Activated CD8-positive, alpha-beta memory T cell treated with anti-CD3 and anti-CD28 coated beads, Interleukin-2, amount 10 ng/mL, durations not matched to agents 7 days and 5 days (primary cell): ENCODE measurements at regions not wholly inside any gene's neighbourhood (a gene's known extent, or its start where the extent isn't known, plus 50 kb on each side); places are given as distances from the start of the nearest gene placed in this dataset.

ENCODE experiments used
- ATAC-seq: fragments of 150-1000 bp; cut with Tn5 transposase; one replicate; pipeline ENCODE4 v1.10.0; 2021; ENCODE audit warnings: moderate library complexity
- CTCF ChIA-PET: fragments of 350-600 bp; sonication (Branson Sonifier 250); formaldehyde crosslinking; loops from one replicate; lab custom pipeline; 2021; ENCODE audit warnings: antibody characterized with exemption; lab: Charles Lee
- DNase-seq: peaks from one replicate; pipeline ENCODE4 v3.0.0-alpha.2; 2020
- H3K27ac Mint-ChIP-seq: one replicate; pipeline ENCODE4 v1.8.0; 2021; ENCODE audit warnings: mild to moderate bottlenecking, mixed read lengths
- H3K27me3 Mint-ChIP-seq: one replicate; pipeline ENCODE4 v1.8.0; 2021; ENCODE audit warnings: mixed read lengths
- H3K36me3 Mint-ChIP-seq: one replicate; pipeline ENCODE4 v1.8.0; 2021; ENCODE audit warnings: mild to moderate bottlenecking, mixed read lengths
- H3K4me1 Mint-ChIP-seq: one replicate; pipeline ENCODE4 v1.8.0; 2021; ENCODE audit warnings: mixed read lengths
- H3K4me3 Mint-ChIP-seq: one replicate; pipeline ENCODE4 v1.8.0; 2021; ENCODE audit warnings: mild to moderate bottlenecking, moderate library complexity, mixed read lengths
- H3K9me3 Mint-ChIP-seq: one replicate; pipeline ENCODE4 v1.8.0; 2022; ENCODE audit warnings: low read depth, mixed read lengths

GRCh38 chrX:118167361-118167760 lies 50.8 kb upstream of the KLHL13 start:
- Mint-ChIP-seq H3K27ac (no peak overlapping the region), H3K4me1 (no peaks in the 10 kb centered on the region), H3K27me3 (no peaks in the 10 kb centered on the region), H3K36me3 (no peaks in the 10 kb centered on the region), H3K4me3 (no peak overlapping the region), H3K9me3 (no peaks in the 10 kb centered on the region)
- DNase-seq (no peak), ATAC-seq (no peak)
- CTCF ChIA-PET = no interaction called here

- CTCF ChIA-PET = no interaction called here
Measured at GRCh38 chrX:118171356-118171755, 54.7 kb upstream of the KLHL13 start.

GRCh38 chrX:118174516-118175098 lies 58.0 kb upstream of the KLHL13 start:
- no peaks in the 10 kb centered on the region for H3K27me3 Mint-ChIP-seq
- H3K4me3 Mint-ChIP-seq = no peak overlapping the region
- no peak overlapping the region for H3K27ac Mint-ChIP-seq
- CTCF ChIA-PET = no interaction called here
- H3K36me3 Mint-ChIP-seq = no peaks in the 10 kb centered on the region
- ATAC-seq = no peak
- no peaks in the 10 kb centered on the region for H3K9me3 Mint-ChIP-seq
- DNase-seq = no peak
- H3K4me1 Mint-ChIP-seq = no peaks in the 10 kb centered on the region

More at GRCh38 chrX:118171356-118171755, 54.7 kb upstream of the KLHL13 start:
- no peaks in the 10 kb centered on the region for H3K36me3 Mint-ChIP-seq
- H3K4me1 Mint-ChIP-seq = no peaks in the 10 kb centered on the region
- H3K27ac Mint-ChIP-seq = no peak overlapping the region
- H3K27me3 Mint-ChIP-seq = no peaks in the 10 kb centered on the region
- DNase-seq (no peak), ATAC-seq (no peak)
- no peak overlapping the region for H3K4me3 Mint-ChIP-seq
- H3K9me3 Mint-ChIP-seq = no peaks in the 10 kb centered on the region

GRCh38 chrX:118177708-118178107 lies 61.1 kb upstream of the KLHL13 start:
- no peak for ATAC-seq
- no peak for DNase-seq
- H3K27ac Mint-ChIP-seq = no peak overlapping the region
- no peaks in the 10 kb centered on the region for H3K9me3 Mint-ChIP-seq
- H3K4me1 Mint-ChIP-seq = no peaks in the 10 kb centered on the region
- CTCF ChIA-PET = no interaction called here
- H3K27me3 Mint-ChIP-seq = no peaks in the 10 kb centered on the region
- H3K36me3 Mint-ChIP-seq = no peaks in the 10 kb centered on the region
- no peak overlapping the region for H3K4me3 Mint-ChIP-seq

GRCh38 chrX:118178450-118178849 lies 61.8 kb upstream of the KLHL13 start:
- H3K27me3 Mint-ChIP-seq = no peaks in the 10 kb centered on the region
- no peak for ATAC-seq
- H3K27ac Mint-ChIP-seq = no peak overlapping the region

GRCh38 chrX:118179161-118179560 lies 62.6 kb upstream of the KLHL13 start:
- H3K27me3 Mint-ChIP-seq = no peaks in the 10 kb centered on the region
- CTCF ChIA-PET = no interaction called here
- no peak overlapping the region for H3K4me3 Mint-ChIP-seq
- no peaks in the 10 kb centered on the region for H3K36me3 Mint-ChIP-seq
- H3K9me3 Mint-ChIP-seq = no peaks in the 10 kb centered on the region
- no peak overlapping the region for H3K27ac Mint-ChIP-seq
- H3K4me1 Mint-ChIP-seq = no peaks in the 10 kb centered on the region
- DNase-seq = no peak
- no peak for ATAC-seq

More at GRCh38 chrX:118178450-118178849, 61.8 kb upstream of the KLHL13 start:
- Mint-ChIP-seq H3K9me3 (no peaks in the 10 kb centered on the region), H3K4me3 (no peak overlapping the region), H3K4me1 (no peaks in the 10 kb centered on the region), H3K36me3 (no peaks in the 10 kb centered on the region)
- CTCF ChIA-PET = no interaction called here
- no peak for DNase-seq

GRCh38 chrX:118179718-118180117 lies 63.1 kb upstream of the KLHL13 start:
- Mint-ChIP-seq H3K27ac (no peak overlapping the region), H3K27me3 (no peaks in the 10 kb centered on the region), H3K4me1 (no peaks in the 10 kb centered on the region), H3K9me3 (no peaks in the 10 kb centered on the region), H3K4me3 (no peak overlapping the region), H3K36me3 (no peaks in the 10 kb centered on the region)
- no peak for ATAC-seq
- CTCF ChIA-PET = no interaction called here
- DNase-seq = no peak

- no peak overlapping the region for H3K4me3 Mint-ChIP-seq
- H3K9me3 Mint-ChIP-seq = no peaks in the 10 kb centered on the region
- ATAC-seq = no peak
Measured at GRCh38 chrX:118181030-118181429, 64.4 kb upstream of the KLHL13 start.

GRCh38 chrX:118182025-118182424 lies 65.4 kb upstream of the KLHL13 start:
- Mint-ChIP-seq H3K27ac (no peak overlapping the region), H3K9me3 (no peaks in the 10 kb centered on the region), H3K4me1 (no peaks in the 10 kb centered on the region), H3K4me3 (no peak overlapping the region), H3K27me3 (no peaks in the 10 kb centered on the region), H3K36me3 (no peaks in the 10 kb centered on the region)
- CTCF ChIA-PET = no interaction called here
- ATAC-seq = no peak
- no peak for DNase-seq

More at GRCh38 chrX:118181030-118181429, 64.4 kb upstream of the KLHL13 start:
- Mint-ChIP-seq H3K27me3 (no peaks in the 10 kb centered on the region), H3K36me3 (no peaks in the 10 kb centered on the region), H3K4me1 (no peaks in the 10 kb centered on the region), H3K27ac (no peak overlapping the region)
- CTCF ChIA-PET = no interaction called here
- no peak for DNase-seq

GRCh38 chrX:118182681-118183080 lies 66.1 kb upstream of the KLHL13 start:
- DNase-seq = no peak
- CTCF ChIA-PET = no interaction called here
- no peak for ATAC-seq
- no peaks in the 10 kb centered on the region for H3K4me1 Mint-ChIP-seq
- no peak overlapping the region for H3K4me3 Mint-ChIP-seq
- H3K27ac Mint-ChIP-seq = no peak overlapping the region
- no peaks in the 10 kb centered on the region for H3K27me3 Mint-ChIP-seq
- H3K9me3 Mint-ChIP-seq = no peaks in the 10 kb centered on the region
- H3K36me3 Mint-ChIP-seq = no peaks in the 10 kb centered on the region

GRCh38 chrX:118183606-118184005 lies 67.0 kb upstream of the KLHL13 start:
- Mint-ChIP-seq H3K36me3 (no peaks in the 10 kb centered on the region), H3K27me3 (no peaks in the 10 kb centered on the region), H3K27ac (no peak overlapping the region), H3K4me1 (no peaks in the 10 kb centered on the region), H3K4me3 (no peak overlapping the region), H3K9me3 (no peaks in the 10 kb centered on the region)
- DNase-seq (no peak), ATAC-seq (no peak)
- CTCF ChIA-PET = no interaction called here

GRCh38 chrX:118187100-118187499 lies 70.5 kb upstream of the KLHL13 start:
- Mint-ChIP-seq H3K9me3 (no peaks in the 10 kb centered on the region), H3K36me3 (no peaks in the 10 kb centered on the region), H3K27me3 (no peaks in the 10 kb centered on the region), H3K4me3 (no peak overlapping the region), H3K27ac (no peak overlapping the region), H3K4me1 (no peaks in the 10 kb centered on the region)
- DNase-seq = no peak
- ATAC-seq = no peak
- CTCF ChIA-PET = no interaction called here

GRCh38 chrX:118189000-118189399 lies 72.4 kb upstream of the KLHL13 start:
- Mint-ChIP-seq H3K36me3 (no peaks in the 10 kb centered on the region), H3K4me1 (no peaks in the 10 kb centered on the region), H3K4me3 (no peak overlapping the region), H3K9me3 (no peaks in the 10 kb centered on the region), H3K27ac (no peak overlapping the region), H3K27me3 (no peaks in the 10 kb centered on the region)
- ATAC-seq (no peak), DNase-seq (no peak)
- CTCF ChIA-PET = no interaction called here

- Mint-ChIP-seq H3K4me3 (no peak overlapping the region), H3K9me3 (no peaks in the 10 kb centered on the region), H3K4me1 (no peaks in the 10 kb centered on the region), H3K27me3 (no peaks in the 10 kb centered on the region), H3K27ac (no peak overlapping the region), H3K36me3 (no peaks in the 10 kb centered on the region)
- no peak for DNase-seq
- no peak for ATAC-seq
- CTCF ChIA-PET = no interaction called here
Measured at GRCh38 chrX:118189628-118190027, 73.0 kb upstream of the KLHL13 start.

GRCh38 chrX:118197730-118198129 lies 81.1 kb upstream of the KLHL13 start:
- Mint-ChIP-seq H3K27me3 (no peaks in the 10 kb centered on the region), H3K27ac (no peak overlapping the region), H3K9me3 (no peaks in the 10 kb centered on the region), H3K36me3 (no peaks in the 10 kb centered on the region), H3K4me3 (no peak overlapping the region), H3K4me1 (no peaks in the 10 kb centered on the region)
- ATAC-seq (no peak), DNase-seq (no peak)
- CTCF ChIA-PET = no interaction called here
